A673 (cell line): ENCODE measurements at regions not wholly inside any gene's neighbourhood (a gene's known extent, or its start where the extent isn't known, plus 50 kb on each side); places are given as distances from the start of the nearest gene placed in this dataset.

Source experiments
- CTCF ChIP-seq: fragments of 300-800, 200-600 bp; sonication (generic); conservative IDR thresholded peaks from 2 replicates; pipeline ENCODE4 v1.5.1; 2017; ENCODE audit warnings: low read depth, mild to moderate bottlenecking, antibody characterized with exemption, low read length, moderate library complexity, mixed read lengths
- EZH2 ChIP-seq: fragments of 200-600 bp; sonication (generic); IDR thresholded peaks from 2 replicates; pipeline ENCODE4 v1.6.1; 2017; ENCODE audit warnings: borderline replicate concordance, low read depth, mild to moderate bottlenecking, mixed read lengths, antibody characterized with exemption, low read length; ENCODE audit not compliant: poor library complexity, severe bottlenecking

- TF ChIP-seq CTCF = no peak
- no peak for TF ChIP-seq EZH2
Measured at GRCh38 chr20:11320033-11320432, 597.7 kb upstream of the BTBD3 start.
